GM12891 (cell line): ENCODE measurements at regions not wholly inside any gene's neighbourhood (a gene's known extent, or its start where the extent isn't known, plus 50 kb on each side); places are given as distances from the start of the nearest gene placed in this dataset.

Source experiments
- PAX5 ChIP-seq: IDR thresholded peaks from 2 replicates; pipeline ENCODE4 v1.6.1; 2011; ENCODE audit warnings: low read length, moderate library complexity, mild to moderate bottlenecking; ENCODE audit not compliant: insufficient read depth, severe bottlenecking
- POLR2A ChIP-seq: IDR thresholded peaks from 2 replicates; pipeline ENCODE4 v1.6.1; 2011; ENCODE audit warnings: low read depth, low read length, control low read depth
- POU2F2 ChIP-seq: IDR thresholded peaks from 2 replicates; pipeline ENCODE4 v1.6.1; 2011; ENCODE audit warnings: low read depth, mild to moderate bottlenecking, control low read depth, low read length, moderate library complexity

GRCh38 chr5:99348597-99348996, 419.8 kb upstream of the CHD1 start:
- TF ChIP-seq PAX5, result no peak
- TF ChIP-seq POLR2A, result no peak
- TF ChIP-seq POU2F2, result no peak
